Ovary (tissue), 7 donors: ENCODE measurements at regions not wholly inside any gene's neighbourhood (a gene's known extent, or its start where the extent isn't known, plus 50 kb on each side); places are given as distances from the start of the nearest gene placed in this dataset.
A peak's percentile ranks its signal among the peaks of the same experiment; 100 is the strongest.
"Not testable (repeated sequence)": the region's sequence is repeated elsewhere in the genome, so short reads cannot be mapped to it uniquely, and the experiment has no call there.

Experiments
- DNase-seq, 5 donors: peaks; one replicate each; pipeline ENCODE4 v3.0.0-alpha.2; 2019 to 2020
- H3K27ac ChIP-seq, 2 donors: fragments of 200-600 bp; one replicate each; pipeline versions ENCODE4 v1.5.1 to v1.8.0; 2019 to 2022
- H3K27me3 ChIP-seq: fragments of 200-600 bp; one replicate; pipeline ENCODE4 v1.8.0; 2022
- H3K36me3 ChIP-seq: fragments of 200-600 bp; sonication (generic); one replicate; pipeline ENCODE4 v1.5.1; 2019
- H3K4me1 ChIP-seq: one replicate; pipeline ENCODE4 v1.8.1; 2013; ENCODE audit warnings: mild to moderate bottlenecking, moderate library complexity; ENCODE audit not compliant: insufficient read depth
- H3K4me3 ChIP-seq: fragments of 200-600 bp; sonication (generic); one replicate; pipeline ENCODE4 v1.5.1; 2017
- H3K9me3 ChIP-seq, 2 donors: fragments of 200-600 bp in 1 of 2; sonication (generic) in 1 of 2; one replicate each; pipeline versions ENCODE4 v1.5.1 to v1.8.1; 2013 to 2019; ENCODE audit warnings: mild to moderate bottlenecking in 1 of 2, moderate library complexity in 1 of 2
- EP300 ChIP-seq: sonication (generic); formaldehyde crosslinking; IDR thresholded peaks from one replicate; pipeline ENCODE4 v1.6.1; 2017; ENCODE audit warnings: antibody characterized with exemption
- POLR2A ChIP-seq: fragments of 450-650 bp; IDR thresholded peaks from one replicate; pipeline ENCODE4 v1.6.1; 2017; ENCODE audit warnings: antibody characterized with exemption, mild to moderate bottlenecking, moderate library complexity
- WGBS, 3 donors: extraction: QIAGEN DNeasy Blood & Tissue Kit in 1 of 3; methylation state at CpG; one replicate each; pipeline versions ENCODE4 v1.1.5 to v1.1.7; 2013 to 2017; 5-methylcytosine and 5-hydroxymethylcytosine counted together
- intact Hi-C, 4 donors: fragments of 100-400 bp; cut with DNase I; formaldehyde crosslinking; loops; one replicate each; pipeline versions ENCODE4 v1.11.0 to v1.15.1; 2022 to 2023
- TF ChIP-seq, protein P1 (sequence below), 3 donors: fragments of 450-650 bp in 2 of 3; fragments of 200-600 bp in 1 of 3; IDR thresholded peaks; one replicate each; pipeline versions ENCODE4 v1.5.1 to v1.8.0; 2016 to 2022; ENCODE audit warnings: antibody characterized with exemption in 3 of 3, mild to moderate bottlenecking in 1 of 3
- donor health status: DM: no; HTN: no; CAD: no; lungs with moderate emphysema.
- donor health status: DM: no; HTN: no; CAD: no.
- donor health status: Bipolar disorder and iron deficiency.
- donor health status: DM: no; HTN: no; CAD: no.
- donor health status: DM: yes; HTN: yes; CAD: no.

DNA sequence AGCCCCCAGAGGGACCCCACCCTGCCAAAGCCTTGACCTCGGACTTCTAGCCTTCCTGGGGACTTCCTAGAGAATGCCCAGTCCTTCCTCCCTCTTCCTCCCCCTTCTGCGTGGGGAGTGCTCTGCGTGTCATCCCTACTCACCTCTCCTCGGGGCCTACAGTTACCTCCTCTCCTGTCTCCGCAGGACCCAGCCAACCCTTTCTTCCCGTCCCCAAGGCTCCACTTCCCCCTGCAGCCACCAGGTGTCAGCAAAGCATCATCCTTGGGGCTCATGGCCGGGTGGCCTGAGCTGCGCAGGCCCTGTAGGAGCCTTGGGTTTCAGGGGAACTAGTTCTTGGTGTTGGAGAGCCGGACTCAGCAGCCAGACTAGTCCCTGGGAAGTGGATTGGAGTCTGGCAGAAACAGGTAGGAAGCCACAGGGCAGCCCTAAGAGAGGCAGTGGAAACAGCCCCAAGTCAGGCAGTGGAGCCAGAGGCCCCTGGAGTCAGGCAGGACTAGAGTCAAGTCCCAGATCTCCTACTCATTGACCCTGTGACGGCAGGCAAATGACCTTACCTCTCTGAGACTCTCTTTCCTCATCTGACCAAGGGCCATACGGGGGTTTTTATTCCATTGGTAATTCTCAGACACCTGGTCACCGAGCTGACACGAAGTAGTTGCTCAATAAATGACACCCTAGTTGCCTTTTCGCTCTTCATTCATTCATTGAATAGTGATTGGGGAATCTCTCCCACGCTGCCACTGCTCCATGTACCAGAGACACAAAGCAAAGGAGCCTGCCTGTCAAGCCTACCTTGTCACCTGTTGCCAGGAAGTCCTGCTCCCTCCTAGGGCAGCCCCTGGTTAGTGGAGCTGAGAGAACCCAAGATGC lies 101.8 kb upstream of the GRK3 start:
- H3K4me3 ChIP-seq, H3K36me3 ChIP-seq, H3K4me1 ChIP-seq, H3K27me3 ChIP-seq, H3K27ac ChIP-seq, H3K9me3 ChIP-seq: not testable (repeated sequence)
- TF ChIP-seq, protein P1, sequence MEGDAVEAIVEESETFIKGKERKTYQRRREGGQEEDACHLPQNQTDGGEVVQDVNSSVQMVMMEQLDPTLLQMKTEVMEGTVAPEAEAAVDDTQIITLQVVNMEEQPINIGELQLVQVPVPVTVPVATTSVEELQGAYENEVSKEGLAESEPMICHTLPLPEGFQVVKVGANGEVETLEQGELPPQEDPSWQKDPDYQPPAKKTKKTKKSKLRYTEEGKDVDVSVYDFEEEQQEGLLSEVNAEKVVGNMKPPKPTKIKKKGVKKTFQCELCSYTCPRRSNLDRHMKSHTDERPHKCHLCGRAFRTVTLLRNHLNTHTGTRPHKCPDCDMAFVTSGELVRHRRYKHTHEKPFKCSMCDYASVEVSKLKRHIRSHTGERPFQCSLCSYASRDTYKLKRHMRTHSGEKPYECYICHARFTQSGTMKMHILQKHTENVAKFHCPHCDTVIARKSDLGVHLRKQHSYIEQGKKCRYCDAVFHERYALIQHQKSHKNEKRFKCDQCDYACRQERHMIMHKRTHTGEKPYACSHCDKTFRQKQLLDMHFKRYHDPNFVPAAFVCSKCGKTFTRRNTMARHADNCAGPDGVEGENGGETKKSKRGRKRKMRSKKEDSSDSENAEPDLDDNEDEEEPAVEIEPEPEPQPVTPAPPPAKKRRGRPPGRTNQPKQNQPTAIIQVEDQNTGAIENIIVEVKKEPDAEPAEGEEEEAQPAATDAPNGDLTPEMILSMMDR (IDR thresholded peaks at IDR 0.05): peak; percentile 81 to 92 (median 89)
- DNase-seq: peak; percentile 60 to 86 (median 77)
- 35 to 47% (median 40%) methylated on average over 14 to 15 of the region's 15 CpGs for WGBS, 3 donors
- intact Hi-C loops: loop anchor here (2.0 to 5.0 kb wide), 3 partner anchors 240 to 310 kb away; no protein-coding TSS in a partner anchor

DNA sequence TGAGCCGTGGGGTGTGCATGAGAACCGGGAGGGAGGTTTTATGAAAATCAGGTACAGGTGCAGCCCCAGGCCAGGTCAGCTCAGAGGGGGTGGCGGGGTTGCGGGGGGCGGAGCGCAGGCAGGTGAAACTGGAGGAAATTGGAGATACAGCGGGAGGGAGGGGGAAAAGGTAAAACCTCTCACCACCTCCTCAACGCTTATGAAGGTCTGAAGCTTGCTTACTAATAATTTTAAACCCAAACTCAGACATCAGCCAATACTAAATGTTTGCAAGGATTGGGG lies 101.2 kb upstream of the GRK3 start:
- H3K4me1 ChIP-seq, H3K36me3 ChIP-seq, H3K9me3 ChIP-seq, H3K4me3 ChIP-seq, H3K27ac ChIP-seq, H3K27me3 ChIP-seq, DNase-seq: not testable (repeated sequence)
- intact Hi-C loops: loop anchor here (2.0 to 5.0 kb wide), 3 partner anchors 239 to 309 kb away; no protein-coding TSS in a partner anchor
- WGBS, 3 donors: 85 to 88% (median 87%) methylated on average over 8 of the region's 8 CpGs

DNA sequence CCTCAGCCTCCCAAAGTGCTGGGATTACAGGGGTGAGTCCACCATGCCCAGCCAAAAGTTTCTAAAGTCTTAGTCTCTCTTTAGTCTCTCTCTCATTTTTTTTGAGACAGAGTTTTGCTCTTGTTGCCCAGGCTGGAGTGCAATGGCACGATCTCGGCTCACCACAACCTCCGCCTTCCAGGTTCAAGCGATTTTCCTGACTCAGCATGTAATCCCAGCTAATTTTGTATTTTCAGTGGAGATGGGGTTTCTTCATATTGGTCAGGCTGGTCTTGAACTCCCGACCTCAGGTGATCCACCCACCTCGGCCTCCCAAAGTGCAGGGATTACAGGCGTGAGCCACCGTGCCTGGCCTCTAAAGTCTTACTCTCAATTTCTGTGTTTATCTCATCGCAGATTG lies 100.1 kb upstream of the GRK3 start:
- DNase-seq, H3K4me3 ChIP-seq, H3K9me3 ChIP-seq, H3K4me1 ChIP-seq, H3K27me3 ChIP-seq, H3K27ac ChIP-seq, H3K36me3 ChIP-seq: not testable (repeated sequence)
- 87 to 95% (median 92%) methylated on average over 9 of the region's 9 CpGs for WGBS, 3 donors
- intact Hi-C loops: loop anchor here (5.0 kb wide), 2 partner anchors 238 to 308 kb away; no protein-coding TSS in a partner anchor

DNA sequence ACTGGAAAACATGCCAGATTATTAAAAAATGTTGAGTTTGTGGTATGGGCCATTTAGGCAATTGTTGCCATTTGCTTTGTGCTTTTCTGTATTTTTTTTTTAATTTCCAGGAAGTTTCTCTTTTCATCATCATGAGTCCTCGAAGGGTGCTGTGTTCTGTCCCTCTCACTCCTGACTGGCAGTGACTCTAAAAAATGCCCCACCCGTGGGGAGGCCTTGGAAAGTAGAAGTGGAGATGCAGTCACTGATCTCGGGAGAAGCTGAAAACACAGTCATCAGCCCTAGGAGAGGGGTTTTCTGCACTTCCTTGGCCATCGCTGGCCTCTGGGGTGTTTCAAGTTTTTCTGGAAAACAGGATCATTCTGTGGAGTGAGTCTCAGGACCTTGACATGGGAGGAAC lies 98.5 kb upstream of the GRK3 start:
- Histone ChIP-seq H3K9me3 (no peaks in the 10 kb centered on the region), H3K27ac (no peak overlapping the region), H3K4me3 (no peak overlapping the region), H3K36me3 (no peaks in the 10 kb centered on the region), H3K27me3 (no peaks in the 10 kb centered on the region), H3K4me1 (no peaks in the 10 kb centered on the region)
- intact Hi-C loops: no loop called here
- DNase-seq: no peak
- WGBS, 3 donors: 59 to 79% (median 72%) methylated on average over 4 of the region's 4 CpGs
- TF ChIP-seq, protein P1 (IDR thresholded peaks at IDR 0.05): no peak
- TF ChIP-seq POLR2A: no peak
- TF ChIP-seq EP300: no peak

DNA sequence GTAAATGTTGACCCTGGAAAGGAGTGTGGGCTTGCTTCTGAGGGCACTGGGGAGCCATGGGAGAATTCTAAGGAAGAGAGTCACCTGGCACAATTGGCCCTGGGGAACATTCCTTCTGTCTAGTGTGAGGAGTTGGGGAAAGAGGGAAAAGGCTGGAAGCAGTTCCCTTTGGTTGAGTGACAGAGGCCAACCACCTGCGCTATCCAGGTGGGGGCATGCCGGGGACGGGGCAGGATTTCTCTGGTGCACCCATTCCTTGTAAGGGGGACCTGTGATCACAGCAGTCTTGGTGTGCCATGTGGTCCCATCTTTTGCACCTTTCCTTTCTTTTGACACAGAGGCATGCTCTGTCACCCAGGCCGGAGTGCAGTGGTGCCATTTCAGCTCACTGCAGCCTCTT lies 92.1 kb upstream of the GRK3 start:
- intact Hi-C loops: loop anchor here in 1 of 4 donors (10.0 kb wide), 1 partner anchor 302 kb away; no protein-coding TSS in a partner anchor
- no peak for DNase-seq

More for the DNA sequence above, 92.1 kb upstream of the GRK3 start:
- 92 to 96% (median 94%) methylated on average over 4 of the region's 4 CpGs for WGBS, 3 donors
- Histone ChIP-seq H3K36me3 (no peaks in the 10 kb centered on the region), H3K27me3 (no peaks in the 10 kb centered on the region), H3K9me3 (no peaks in the 10 kb centered on the region), H3K4me1 (no peaks in the 10 kb centered on the region), H3K27ac (no peak overlapping the region), H3K4me3 (no peak overlapping the region)
- TF ChIP-seq EP300 (no peak), POLR2A (no peak)
- TF ChIP-seq, protein P1 (IDR thresholded peaks at IDR 0.05): no peak
